Activated CD4-positive, alpha-beta T cell treated with anti-CD3 and anti-CD28 coated beads, Interleukin-2, amount 50 U/mL, for 16 hours (primary cell): ENCODE measurements at regions not wholly inside any gene's neighbourhood (a gene's known extent, or its start where the extent isn't known, plus 50 kb on each side); places are given as distances from the start of the nearest gene placed in this dataset.

ENCODE experiments used
- DNase-seq: peaks from one replicate; pipeline ENCODE4 v3.0.0-alpha.2; 2020

GRCh38 chr15:70358011-70358819, 260.5 kb upstream of the TLE3 start:
- no peak for DNase-seq

- DNase-seq = no peak
Observed at GRCh38 chr15:70357453-70357852, 259.7 kb upstream of the TLE3 start.

- DNase-seq = no peak
Observed at GRCh38 chr15:70356919-70357318, 259.2 kb upstream of the TLE3 start.

GRCh38 chr15:70356062-70356860, 258.5 kb upstream of the TLE3 start:
- DNase-seq = no peak

GRCh38 chr15:70355275-70355795, 257.6 kb upstream of the TLE3 start:
- DNase-seq = no peak

- DNase-seq = no peak
Observed at GRCh38 chr15:70354346-70354905, 256.7 kb upstream of the TLE3 start.

- DNase-seq = no peak
Observed at GRCh38 chr15:70353606-70354345, 256.1 kb upstream of the TLE3 start.

GRCh38 chr15:70351941-70352774, 254.4 kb upstream of the TLE3 start:
- no peak for DNase-seq

- no peak for DNase-seq
Observed at GRCh38 chr15:70351391-70351790, 253.7 kb upstream of the TLE3 start.

GRCh38 chr15:70348581-70349344, 251.0 kb upstream of the TLE3 start:
- DNase-seq = no peak

GRCh38 chr15:70348226-70348543, 250.5 kb upstream of the TLE3 start:
- no peak for DNase-seq

GRCh38 chr15:70347321-70348225, 249.9 kb upstream of the TLE3 start:
- no peak for DNase-seq

- DNase-seq = no peak
Observed at GRCh38 chr15:70345251-70346019, 247.7 kb upstream of the TLE3 start.

- no peak for DNase-seq
Observed at GRCh38 chr15:70344666-70345065, 246.9 kb upstream of the TLE3 start.

GRCh38 chr15:70343961-70344621, 246.4 kb upstream of the TLE3 start:
- no peak for DNase-seq

GRCh38 chr15:70342554-70343548, 245.1 kb upstream of the TLE3 start:
- no peak for DNase-seq

GRCh38 chr15:70342141-70342540, 244.4 kb upstream of the TLE3 start:
- DNase-seq = no peak

- no peak for DNase-seq
Observed at GRCh38 chr15:70341566-70341965, 243.8 kb upstream of the TLE3 start.
